Ishikawa (cell line): ENCODE measurements at regions not wholly inside any gene's neighbourhood (a gene's known extent, or its start where the extent isn't known, plus 50 kb on each side); places are given as distances from the start of the nearest gene placed in this dataset.

ENCODE experiments used
- CREB1 ChIP-seq: IDR thresholded peaks from 2 replicates; pipeline ENCODE4 v1.6.1; 2012; ENCODE audit warnings: low read depth
- EP300 ChIP-seq: IDR thresholded peaks from 2 replicates; pipeline ENCODE4 v1.6.1; 2012; ENCODE audit warnings: borderline replicate concordance
- YY1 ChIP-seq: IDR thresholded peaks from 2 replicates; pipeline ENCODE4 v1.6.1; 2012; ENCODE audit warnings: low read depth
- TF ChIP-seq, protein P1 (sequence below): IDR thresholded peaks from 2 replicates; pipeline ENCODE4 v1.6.1; 2012

DNA sequence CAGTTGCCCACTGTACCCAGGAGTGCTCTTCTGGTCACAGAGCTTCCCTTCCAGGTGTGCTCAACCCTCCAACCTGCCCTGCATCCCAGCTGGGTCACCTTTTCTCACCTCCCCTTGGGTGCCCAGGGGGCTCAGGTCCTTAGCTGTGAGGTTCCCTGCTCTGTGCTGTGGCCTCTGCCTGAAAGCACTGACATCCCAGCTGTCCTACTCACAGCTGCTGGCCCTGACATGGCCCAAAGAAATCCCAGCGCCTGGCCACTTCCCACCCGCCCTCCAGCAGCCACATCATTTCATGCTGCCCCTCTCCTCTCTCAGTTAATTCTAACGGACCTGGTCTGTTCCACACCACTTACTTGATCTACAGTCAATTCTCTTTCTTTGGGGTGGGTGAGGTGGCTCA, 79.9 kb downstream of the ISG20 start:
- TF ChIP-seq EP300 (no peak), CREB1 (no peak), YY1 (no peak)
- TF ChIP-seq, protein P1, sequence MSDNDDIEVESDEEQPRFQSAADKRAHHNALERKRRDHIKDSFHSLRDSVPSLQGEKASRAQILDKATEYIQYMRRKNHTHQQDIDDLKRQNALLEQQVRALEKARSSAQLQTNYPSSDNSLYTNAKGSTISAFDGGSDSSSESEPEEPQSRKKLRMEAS, result no peak
